NCI-H526 (cell line): ENCODE measurements at regions not wholly inside any gene's neighbourhood (a gene's known extent, or its start where the extent isn't known, plus 50 kb on each side); places are given as distances from the start of the nearest gene placed in this dataset.
"Not testable (repeated sequence)": the region's sequence is repeated elsewhere in the genome, so short reads cannot be mapped to it uniquely, and the experiment has no call there.

Experiments used
- DNase-seq, 2 experiments: peaks; one replicate each; lab custom pipeline; 2025; lab: John Stamatoyannopoulos, UW

DNA sequence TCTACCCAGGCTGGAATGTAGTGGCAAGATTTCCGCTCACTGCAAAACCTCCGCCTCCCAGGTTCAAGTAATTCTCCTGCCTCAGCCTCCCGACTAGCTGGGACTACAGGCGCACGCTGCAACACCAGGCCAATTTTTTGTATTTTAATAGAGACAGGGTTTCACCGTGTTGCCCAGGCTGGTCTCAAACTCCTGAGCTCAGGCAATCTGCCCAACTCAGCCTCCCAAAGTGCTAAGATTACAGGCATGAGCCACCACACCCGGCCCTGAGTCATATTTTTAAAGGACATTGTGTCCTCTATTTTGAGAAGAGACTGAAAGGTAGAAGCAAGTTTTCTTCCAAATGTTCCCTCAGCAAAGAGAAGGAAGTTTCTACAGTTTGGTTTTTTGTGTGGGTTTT, 227.1 kb downstream of the KCTD12 start:
- not testable (repeated sequence) for DNase-seq

DNA sequence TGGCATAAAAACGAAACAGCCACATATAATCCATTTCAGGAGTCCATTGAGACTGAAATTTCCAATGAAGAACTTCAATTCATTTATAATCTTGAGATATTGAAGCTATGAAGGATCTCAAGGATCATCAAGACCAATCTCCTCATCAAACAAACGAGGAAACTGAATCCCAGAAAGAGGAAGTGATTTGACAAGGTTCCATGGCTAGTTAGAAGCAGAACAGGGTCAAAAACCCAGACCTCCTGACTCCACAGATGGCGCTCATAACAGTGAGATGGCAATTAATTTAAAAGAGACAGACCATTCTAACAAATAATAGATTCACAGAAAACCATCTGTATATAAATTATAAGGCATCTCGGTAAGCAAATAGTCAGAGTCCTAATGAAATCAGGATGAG, 229.7 kb downstream of the KCTD12 start:
- no peak for DNase-seq

GRCh38 chr13:76656056-76656455, 230.1 kb downstream of the KCTD12 start:
- DNase-seq = no peak

- no peak for DNase-seq
These were observed 231.9 kb downstream of the KCTD12 start for GRCh38 chr13:76654263-76654662.

DNA sequence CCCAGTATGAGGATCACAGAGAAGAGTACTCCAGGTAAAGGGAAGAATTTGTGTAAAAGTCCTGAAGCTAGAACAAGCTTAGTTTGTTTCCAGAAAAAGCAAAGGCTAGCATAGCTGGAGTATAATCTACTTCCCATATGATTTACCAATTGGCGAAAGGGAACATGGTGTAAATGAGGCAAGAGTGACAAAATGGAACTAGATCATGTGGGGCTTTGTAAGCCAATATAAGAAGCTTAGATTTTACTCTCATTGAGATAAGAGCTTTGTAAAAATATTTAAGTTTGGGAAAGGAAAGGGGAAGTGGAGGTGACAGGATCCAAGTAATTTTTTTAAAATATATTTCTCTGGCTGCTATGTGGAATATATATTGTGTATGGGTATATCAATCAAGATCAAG, 234.9 kb downstream of the KCTD12 start:
- no peak for DNase-seq

DNA sequence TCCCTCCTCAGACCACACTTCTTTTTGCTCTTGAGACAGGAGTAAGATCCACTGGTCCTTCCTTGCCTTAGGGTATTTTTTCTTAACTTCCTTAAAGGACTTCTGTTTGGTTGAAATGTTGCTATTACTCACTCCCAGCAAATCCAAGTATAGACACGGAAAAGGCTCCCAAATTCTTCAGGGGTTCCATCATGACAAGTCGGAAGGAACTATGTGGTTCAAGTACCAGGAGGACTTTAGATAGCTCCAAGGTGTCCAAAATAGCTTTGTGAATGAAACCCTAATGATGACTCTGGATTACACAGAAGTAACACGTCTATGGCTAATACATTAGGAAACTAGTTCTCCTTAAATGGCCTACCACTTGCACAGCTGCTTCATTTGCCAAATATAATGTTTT, 238.7 kb downstream of the KCTD12 start:
- no peak for DNase-seq

DNA sequence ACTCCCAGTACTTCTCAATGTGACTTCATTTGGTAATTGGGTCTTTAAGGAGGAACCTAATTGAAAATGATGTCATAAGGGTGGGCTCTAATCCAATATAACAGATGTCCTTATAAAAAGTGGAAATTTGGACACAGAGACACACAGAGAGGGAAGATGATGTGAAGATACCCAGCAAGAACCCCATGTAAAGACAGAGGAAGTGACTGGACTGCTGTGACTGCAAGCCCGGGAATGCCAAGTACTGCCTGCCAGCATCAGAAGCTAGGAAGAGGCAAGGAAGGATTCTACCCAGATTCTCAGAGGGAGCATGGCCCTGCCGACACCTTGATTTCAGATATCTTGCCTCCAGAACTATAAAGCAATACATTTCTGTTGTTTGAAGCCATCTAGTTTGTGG, 239.3 kb downstream of the KCTD12 start:
- no peak for DNase-seq

- no peak for DNase-seq
These were observed 240.6 kb downstream of the KCTD12 start for GRCh38 chr13:76645632-76646031.

DNA sequence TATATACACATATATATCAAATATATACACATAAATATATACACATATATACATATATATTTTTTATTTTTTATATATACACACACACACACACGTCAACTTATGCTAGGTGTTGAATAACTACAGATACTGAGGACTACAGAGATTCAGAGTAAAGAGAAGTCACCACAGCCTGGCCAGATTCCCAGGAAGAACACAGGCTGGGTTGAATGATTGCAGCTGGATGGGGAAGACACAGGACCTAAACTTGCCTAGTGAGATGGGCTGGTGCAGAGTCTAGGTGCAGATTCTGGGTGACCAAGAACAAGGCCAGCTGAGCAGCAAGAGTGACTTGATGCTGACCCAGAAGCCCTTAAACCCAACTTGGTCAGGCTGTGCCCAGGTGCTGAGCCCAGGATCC, 241.3 kb downstream of the KCTD12 start:
- no peak for DNase-seq

- no peak for DNase-seq
These were observed 242.6 kb downstream of the KCTD12 start for GRCh38 chr13:76643596-76643995.

DNA sequence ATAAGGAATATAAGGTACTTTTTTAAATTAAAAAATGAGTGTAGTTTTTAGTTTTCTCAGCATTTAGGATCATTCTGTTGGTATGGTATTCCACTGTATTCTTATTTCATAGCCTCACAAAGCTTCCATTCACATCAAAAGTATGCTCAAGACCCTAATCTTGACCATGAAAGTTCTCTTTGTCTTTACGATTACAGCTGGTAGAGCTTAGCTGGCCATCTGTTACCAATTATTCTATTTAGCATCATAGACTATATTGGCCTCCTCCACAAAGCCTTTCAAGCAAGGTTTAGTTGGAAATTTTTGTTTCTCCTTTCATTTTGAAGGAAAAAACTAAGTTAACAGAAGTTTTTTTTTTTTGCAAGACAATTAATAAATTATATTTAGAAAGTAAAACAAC, 245.1 kb downstream of the KCTD12 start:
- DNase-seq = no peak

DNA sequence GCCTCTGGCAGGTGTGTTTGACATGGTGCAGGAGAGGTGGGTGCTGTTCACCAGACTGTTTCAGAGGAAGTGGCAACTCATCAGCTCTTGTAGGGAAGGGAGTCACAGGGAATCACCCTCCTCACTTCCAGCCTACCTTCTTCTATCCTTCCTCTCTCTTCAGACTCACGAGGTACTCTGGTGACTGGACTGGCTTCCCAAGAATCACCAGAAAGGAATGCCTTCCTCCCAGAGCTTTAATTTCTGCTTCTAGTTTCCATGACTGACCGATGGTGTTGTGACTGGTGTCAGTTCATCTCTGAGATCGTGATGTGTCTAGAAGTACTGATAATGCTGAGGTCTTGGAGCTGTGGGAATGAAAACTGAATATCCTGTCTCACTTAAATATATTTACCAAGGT, 247.3 kb downstream of the KCTD12 start:
- DNase-seq = no peak

DNA sequence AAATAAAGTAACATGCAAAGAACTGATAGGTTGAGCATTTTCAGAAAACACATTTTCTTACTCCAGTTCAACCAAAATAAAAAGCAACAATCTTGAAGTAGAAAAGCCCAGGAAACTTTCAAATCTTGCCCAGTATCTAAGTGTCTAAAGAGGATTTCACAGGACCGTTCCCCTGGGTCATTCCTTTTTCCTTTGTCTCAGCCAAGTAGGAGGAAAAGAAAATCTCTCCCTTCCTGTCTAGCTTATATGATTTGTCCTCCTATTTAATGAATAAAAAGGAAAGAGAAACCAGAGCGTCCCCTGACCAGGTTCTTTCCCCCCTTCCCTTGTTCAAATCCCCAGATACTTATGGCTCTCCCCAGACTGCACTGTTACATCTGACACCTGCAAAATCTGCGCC, 248.0 kb downstream of the KCTD12 start:
- no peak for DNase-seq

GRCh38 chr13:76637641-76638141, 248.5 kb downstream of the KCTD12 start:
- no peak for DNase-seq

DNA sequence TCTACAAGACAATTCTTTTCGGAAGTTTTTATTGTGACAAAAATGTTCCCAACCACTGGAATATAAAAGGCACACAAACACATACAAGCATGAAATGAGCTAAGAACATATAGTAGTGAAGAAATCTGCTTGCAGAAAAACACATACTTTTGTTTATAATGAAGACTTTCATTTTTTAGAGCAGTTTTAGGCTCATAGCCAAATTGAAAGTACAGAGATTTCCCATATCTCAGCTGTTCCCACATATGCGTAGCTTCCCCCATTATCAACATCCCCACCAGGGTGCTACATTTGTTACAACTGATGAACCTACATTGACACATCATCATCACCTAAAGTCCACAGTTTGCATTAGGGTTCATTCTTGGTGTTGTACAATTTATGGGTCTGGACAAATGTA, 249.4 kb downstream of the KCTD12 start:
- DNase-seq = no peak

- no peak for DNase-seq
These were observed 250.7 kb downstream of the KCTD12 start for GRCh38 chr13:76635232-76636230.

DNA sequence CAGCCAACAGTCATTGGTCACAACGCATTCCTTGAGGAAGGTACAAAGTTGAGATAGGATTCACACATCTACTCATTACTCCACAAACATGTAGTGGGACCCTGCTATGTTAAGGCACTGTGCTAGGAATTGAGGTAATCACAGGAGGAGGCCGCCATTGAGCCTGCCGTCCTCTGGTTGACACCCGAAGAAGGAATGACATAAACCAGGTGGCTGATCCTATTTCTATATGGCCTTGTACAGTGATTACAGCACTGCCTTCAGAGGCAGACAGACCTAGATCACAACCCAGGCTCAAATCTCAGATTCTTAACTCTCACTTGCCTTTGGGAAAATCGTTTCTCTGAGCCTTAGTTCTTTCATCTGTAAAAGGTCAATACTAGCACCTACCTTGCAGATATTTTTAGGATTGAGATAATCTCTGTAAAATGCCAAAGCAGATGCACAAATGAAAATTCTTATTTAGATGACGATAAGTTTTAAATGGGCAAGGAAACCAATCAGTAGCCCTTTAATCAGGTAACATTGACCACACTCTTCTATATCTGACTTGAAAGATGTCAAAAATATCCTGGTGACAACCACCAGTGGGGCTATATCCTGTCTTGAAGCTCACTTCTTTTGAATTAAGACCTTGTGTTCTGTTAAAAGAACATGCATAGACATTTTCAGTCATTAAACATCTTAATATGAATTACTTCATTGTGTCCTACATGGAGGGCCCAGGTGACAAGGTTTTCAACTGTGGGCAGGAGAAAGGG, 251.6 kb downstream of the KCTD12 start:
- no peak for DNase-seq

DNA sequence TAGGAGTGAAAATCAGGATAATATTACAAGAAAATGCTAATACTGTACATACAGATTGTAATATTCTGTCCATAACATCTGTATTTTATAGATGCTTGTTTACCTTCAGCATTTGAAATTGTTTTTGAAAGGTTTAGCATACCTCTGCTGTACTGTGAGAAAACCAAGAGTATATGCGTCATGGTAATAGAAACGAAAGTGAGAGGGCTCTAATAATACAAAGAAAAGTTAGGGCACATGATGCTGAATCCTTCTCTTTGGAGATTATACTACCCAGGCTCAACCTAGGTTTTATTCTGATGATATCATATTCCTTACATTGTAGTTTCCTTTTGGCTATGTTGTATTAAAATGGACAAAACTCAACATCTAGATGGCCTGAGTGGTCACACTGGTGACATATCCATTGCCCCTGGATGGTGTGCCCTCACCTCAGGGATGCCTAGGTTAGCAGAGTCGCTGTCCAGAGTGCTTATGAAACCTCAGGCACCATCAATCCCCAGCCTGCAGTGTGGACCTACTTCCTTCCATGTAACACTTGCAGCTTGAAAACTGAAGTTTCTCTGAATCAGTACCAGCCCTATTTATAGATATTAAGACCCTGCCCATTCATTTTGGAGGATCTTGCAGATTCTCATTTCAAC, 253.7 kb downstream of the KCTD12 start:
- no peak for DNase-seq

DNA sequence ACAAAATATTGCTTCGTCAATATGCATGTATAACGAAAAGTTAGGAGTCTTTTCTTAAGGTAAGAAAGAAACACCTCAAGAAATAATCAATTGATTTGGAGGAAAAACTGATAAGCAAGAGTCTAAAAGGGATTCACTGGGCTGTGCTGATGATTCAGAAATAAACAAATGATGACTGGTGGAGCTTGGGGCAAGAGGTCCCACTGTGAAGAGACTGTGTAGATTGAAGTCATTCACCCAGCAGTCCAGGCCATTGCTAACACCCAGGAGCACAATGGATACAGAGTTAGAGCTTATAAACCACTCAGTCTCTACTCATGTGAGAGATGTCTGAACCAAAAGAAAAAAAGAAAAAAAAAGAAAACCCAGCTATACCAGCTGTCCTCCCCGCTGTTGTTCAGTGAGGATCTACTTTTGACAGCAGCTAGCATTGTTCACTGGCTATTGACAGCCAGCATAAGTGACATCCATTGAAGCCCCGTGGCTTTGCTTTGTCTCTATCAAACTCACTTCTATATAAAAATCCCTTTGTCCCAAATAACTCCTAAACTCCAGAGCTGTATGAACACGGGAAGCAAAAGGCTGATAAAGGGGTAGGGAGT, 255.5 kb downstream of the KCTD12 start:
- no peak for DNase-seq

GRCh38 chr13:76622315-76623040, 263.7 kb downstream of the KCTD12 start:
- DNase-seq = no peak

- no peak for DNase-seq
These were observed 264.5 kb downstream of the KCTD12 start for GRCh38 chr13:76621705-76622104.
